Mesenchymal stem cell (in vitro differentiated cells and primary cell): ENCODE measurements at regions not wholly inside any gene's neighbourhood (a gene's known extent, or its start where the extent isn't known, plus 50 kb on each side); places are given as distances from the start of the nearest gene placed in this dataset.

Source experiments
- DNase-seq: peaks from one replicate; pipeline ENCODE4 v3.0.0-alpha.2; 2013
- H2AFZ ChIP-seq: one replicate; pipeline ENCODE4 v1.6.1; 2013; ENCODE audit warnings: low read depth, mild to moderate bottlenecking, control low read depth, inconsistent platforms, low read length, moderate library complexity
- H2AK5ac ChIP-seq: 2 replicates; pipeline ENCODE4 v1.6.1; 2013; ENCODE audit warnings: low read length, moderate library complexity, mild to moderate bottlenecking, inconsistent platforms; ENCODE audit not compliant: severe bottlenecking
- H2BK120ac ChIP-seq: one replicate; pipeline ENCODE4 v1.6.1; 2013; ENCODE audit warnings: low read depth, mild to moderate bottlenecking, inconsistent platforms, low read length, moderate library complexity
- H2BK12ac ChIP-seq, 2 experiments: one replicate each; pipeline ENCODE4 v1.6.1; 2013; ENCODE audit warnings: inconsistent platforms in 2 of 2, low read length in 2 of 2, mild to moderate bottlenecking in 2 of 2, moderate library complexity in 2 of 2, control low read depth in 1 of 2
- H2BK15ac ChIP-seq: one replicate; pipeline ENCODE4 v1.6.1; 2013; ENCODE audit warnings: mild to moderate bottlenecking, low read depth, inconsistent platforms; ENCODE audit not compliant: poor library complexity, severe bottlenecking
- H2BK5ac ChIP-seq: 2 replicates; pipeline ENCODE4 v1.6.1; 2013; ENCODE audit warnings: low read depth, mild to moderate bottlenecking, low read length, control low read depth, inconsistent platforms; ENCODE audit not compliant: poor library complexity, severe bottlenecking
- H3K14ac ChIP-seq, 2 experiments: one replicate each; pipeline ENCODE4 v1.6.1; 2013; ENCODE audit warnings: inconsistent platforms in 2 of 2, low read length in 2 of 2, control low read depth in 1 of 2, mild to moderate bottlenecking in 1 of 2, moderate library complexity in 1 of 2
- H3K18ac ChIP-seq, 2 experiments: one replicate each; pipeline ENCODE4 v1.6.1; 2013; ENCODE audit warnings: inconsistent platforms in 2 of 2, low read length in 2 of 2, control low read depth in 1 of 2, low read depth in 1 of 2, mild to moderate bottlenecking in 1 of 2
- H3K23ac ChIP-seq, 2 experiments: one replicate each; pipeline ENCODE4 v1.6.1; 2013; ENCODE audit warnings: inconsistent platforms in 2 of 2, low read length in 2 of 2, mild to moderate bottlenecking in 2 of 2, moderate library complexity in 2 of 2, control low read depth in 1 of 2
- H3K27ac ChIP-seq: 2 replicates; pipeline ENCODE4 v1.5.1; 2013; ENCODE audit warnings: mild to moderate bottlenecking, moderate library complexity, low read length, control low read depth, inconsistent platforms; ENCODE audit not compliant: poor library complexity, severe bottlenecking
- H3K27me3 ChIP-seq, 2 experiments: 2 replicates each; pipeline versions ENCODE4 v1.6.1 to v1.7.0; 2013; ENCODE audit warnings: low read length in 2 of 2, mild to moderate bottlenecking in 2 of 2, moderate library complexity in 2 of 2, control low read depth in 1 of 2, inconsistent platforms in 1 of 2; ENCODE audit not compliant: control insufficient read depth in 1 of 2, insufficient read depth in 1 of 2
- H3K36me3 ChIP-seq, 2 experiments: 2 replicates each; pipeline versions ENCODE4 v1.6.1 to v1.7.0; 2013; ENCODE audit warnings: low read length in 2 of 2, control low read depth in 1 of 2, inconsistent platforms in 1 of 2, low read depth in 1 of 2, mild to moderate bottlenecking in 1 of 2; ENCODE audit not compliant: insufficient read depth in 2 of 2, control insufficient read depth in 1 of 2
- H3K4ac ChIP-seq, 2 experiments: one replicate each; pipeline ENCODE4 v1.6.1; 2013; ENCODE audit warnings: inconsistent platforms in 2 of 2, low read length in 2 of 2, mild to moderate bottlenecking in 2 of 2, moderate library complexity in 2 of 2, control low read depth in 1 of 2, low read depth in 1 of 2
- H3K4me1 ChIP-seq: 2 replicates; pipeline ENCODE4 v1.6.1; 2013; ENCODE audit warnings: low read depth, low read length, control low read depth; ENCODE audit not compliant: control insufficient read depth, insufficient read depth
- H3K4me2 ChIP-seq: 2 replicates; pipeline ENCODE4 v1.6.1; 2013; ENCODE audit warnings: low read length, mild to moderate bottlenecking, inconsistent platforms; ENCODE audit not compliant: poor library complexity, severe bottlenecking
- H3K4me3 ChIP-seq, 2 experiments: 2 replicates each; pipeline versions ENCODE4 v1.5.1 to v1.7.0; 2013; ENCODE audit warnings: low read length in 2 of 2, mild to moderate bottlenecking in 2 of 2, control low read depth in 1 of 2, low read depth in 1 of 2; ENCODE audit not compliant: insufficient read depth in 1 of 2
- H3K79me1 ChIP-seq: replicated peaks from 2 replicates; pipeline ENCODE4 v1.6.1; 2013; ENCODE audit warnings: mild to moderate bottlenecking, control low read depth, low read length, inconsistent platforms; ENCODE audit not compliant: poor library complexity, severe bottlenecking
- H3K9ac ChIP-seq: 2 replicates; pipeline ENCODE4 v1.7.0; 2013; ENCODE audit warnings: mild to moderate bottlenecking, low read length, moderate library complexity
- H3K9me3 ChIP-seq: 2 replicates; pipeline ENCODE4 v1.7.0; 2013; ENCODE audit warnings: mild to moderate bottlenecking, low read length; ENCODE audit not compliant: control insufficient read depth
- H4K8ac ChIP-seq: one replicate; pipeline ENCODE4 v1.6.1; 2013; ENCODE audit warnings: inconsistent platforms, mild to moderate bottlenecking, low read length, moderate library complexity
- H4K91ac ChIP-seq: one replicate; pipeline ENCODE4 v1.6.1; 2013; ENCODE audit warnings: mild to moderate bottlenecking, low read length, inconsistent platforms
- WGBS: methylation state at CpG from one replicate; pipeline ENCODE4 v1.1.7; 2013; ENCODE audit warnings: mixed read lengths; 5-methylcytosine and 5-hydroxymethylcytosine counted together

DNA sequence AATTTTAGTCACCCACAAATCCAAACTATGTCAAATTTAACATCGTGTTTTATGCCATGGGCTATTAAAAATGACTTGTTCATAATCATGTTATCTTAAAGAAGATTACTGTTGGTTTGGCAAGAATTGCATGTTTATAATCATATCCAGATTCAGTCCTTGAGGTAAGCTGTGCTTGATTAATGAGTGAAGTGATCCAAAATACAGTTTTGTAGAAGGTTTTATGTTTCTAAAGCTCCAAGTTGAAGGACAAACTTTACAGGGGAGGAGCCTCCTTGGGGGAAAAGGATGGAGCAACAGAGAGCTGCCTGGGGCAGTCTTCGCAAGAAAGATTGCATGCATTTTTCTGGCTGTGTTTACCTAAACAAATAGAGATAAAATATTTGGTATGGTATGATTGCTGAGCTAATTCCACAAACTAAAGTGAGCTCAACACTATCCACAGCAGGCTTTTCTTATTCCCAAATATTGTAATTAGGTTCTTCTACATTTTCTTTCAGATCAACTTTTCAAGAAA lies 189.5 kb upstream of the TYRP1 start:
- Histone ChIP-seq H3K9me3 (peaks cover 8% of the 10 kb centered on the region), H2AFZ (no peak overlapping the region), H3K4me1 (no peaks in the 10 kb centered on the region), H2BK120ac (no peak overlapping the region), H2BK12ac (no peak overlapping the region), H2BK15ac (no peak overlapping the region), H3K23ac (no peak overlapping the region), H3K14ac (no peak overlapping the region), H3K9ac (no peak overlapping the region), H3K79me1 (no peaks in the 10 kb centered on the region), H3K27ac (no peak overlapping the region), H4K8ac (no peak overlapping the region), H3K4ac (no peak overlapping the region), H3K4me3 (no peak overlapping the region), H4K91ac (no peak overlapping the region), H2BK5ac (no peak overlapping the region), H3K4me2 (no peak overlapping the region), H3K18ac (no peak overlapping the region), H2AK5ac (no peak overlapping the region), H3K36me3 (no peaks in the 10 kb centered on the region), H3K27me3 (no peaks in the 10 kb centered on the region)
- peak; percentile 14 for DNase-seq
- no CpG with 5 or more reads among the region's 2 CpGs for WGBS

DNA sequence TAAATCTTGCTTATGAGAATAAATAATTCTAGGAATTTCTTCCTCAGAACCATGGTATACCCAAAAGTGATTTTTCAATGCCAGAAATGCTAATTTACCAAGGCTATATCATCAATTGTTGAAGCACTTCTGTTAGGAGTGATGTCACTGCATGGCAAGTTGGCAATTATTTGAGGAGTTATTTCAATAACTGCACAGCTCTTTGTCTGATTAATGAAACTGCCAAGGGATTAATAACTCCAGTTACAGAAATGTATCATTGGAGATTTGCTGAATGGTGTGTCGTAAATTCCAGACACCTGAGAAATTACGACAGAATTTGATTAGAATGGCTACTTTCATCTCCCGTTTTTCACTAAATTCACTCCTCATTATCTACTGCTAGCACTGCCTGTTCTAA lies 182.6 kb upstream of the TYRP1 start:
- H3K9ac ChIP-seq = no peak overlapping the region
- no peak overlapping the region for H2BK120ac ChIP-seq
- H2AK5ac ChIP-seq = no peak overlapping the region
- H4K91ac ChIP-seq = no peak overlapping the region
- H3K4ac ChIP-seq = no peak overlapping the region
- no peak overlapping the region for H4K8ac ChIP-seq
- no peak overlapping the region for H3K4me2 ChIP-seq
- H3K27ac ChIP-seq = no peak overlapping the region
- DNase-seq = no peak
- no peak overlapping the region for H2AFZ ChIP-seq
- H3K4me1 ChIP-seq = no peaks in the 10 kb centered on the region
- H3K9me3 ChIP-seq = peaks cover 3% of the 10 kb centered on the region
- H2BK5ac ChIP-seq = no peak overlapping the region
- H3K23ac ChIP-seq = no peak overlapping the region
- H3K27me3 ChIP-seq = no peaks in the 10 kb centered on the region
- H3K36me3 ChIP-seq = no peaks in the 10 kb centered on the region
- no peak overlapping the region for H2BK15ac ChIP-seq
- no peak overlapping the region for H2BK12ac ChIP-seq
- no peaks in the 10 kb centered on the region for H3K79me1 ChIP-seq
- no CpG with 5 or more reads among the region's 3 CpGs for WGBS
- no peak overlapping the region for H3K14ac ChIP-seq
- H3K18ac ChIP-seq = no peak overlapping the region
- H3K4me3 ChIP-seq = no peak overlapping the region

DNA sequence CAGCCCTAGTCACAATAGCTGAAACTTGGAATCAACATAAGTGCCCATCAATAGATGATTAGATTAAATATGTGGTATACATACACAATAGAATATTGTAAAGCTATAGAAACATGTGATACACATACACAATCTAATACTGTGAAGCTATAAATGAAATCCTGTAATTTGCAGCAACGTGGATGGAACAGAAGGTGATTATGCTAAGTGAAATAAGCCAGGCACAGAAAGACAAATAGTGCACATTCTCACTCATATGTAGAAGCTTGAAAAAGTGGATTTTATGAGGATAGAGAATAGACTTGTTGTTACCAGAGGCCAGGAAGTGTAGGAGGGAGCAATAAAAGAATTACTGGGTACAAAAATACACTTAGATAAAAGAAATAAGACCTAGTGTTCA lies 181.5 kb upstream of the TYRP1 start:
- no peak overlapping the region for H3K27ac ChIP-seq

DNA sequence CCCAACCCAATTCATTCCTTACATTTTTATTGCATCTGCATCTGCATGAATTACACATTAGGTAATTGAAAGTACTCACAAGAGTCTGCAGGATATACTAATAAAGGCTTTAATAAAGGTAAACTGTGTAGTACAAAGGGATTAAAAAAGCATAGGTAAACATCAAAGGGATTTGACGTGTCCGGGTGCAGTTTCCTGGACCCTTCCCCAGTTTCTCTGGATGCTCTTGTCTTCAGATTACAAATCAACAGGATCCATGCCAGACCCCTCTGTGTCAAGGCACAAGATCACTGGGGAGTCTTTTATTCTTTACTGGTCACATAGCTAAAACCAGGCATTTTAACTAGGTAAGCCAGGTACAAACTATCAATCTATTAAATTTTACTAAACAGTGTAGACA lies 177.2 kb upstream of the TYRP1 start:
- no peak overlapping the region for H4K8ac ChIP-seq
- no peak overlapping the region for H3K14ac ChIP-seq
- H2BK15ac ChIP-seq = no peak overlapping the region
- no peak overlapping the region for H3K18ac ChIP-seq
- H2BK12ac ChIP-seq = no peak overlapping the region
- WGBS = 35% methylated on average over 2 of the region's 2 CpGs
- no peaks in the 10 kb centered on the region for H3K4me1 ChIP-seq
- H4K91ac ChIP-seq = no peak overlapping the region
- no peaks in the 10 kb centered on the region for H3K9me3 ChIP-seq
- H3K9ac ChIP-seq = no peak overlapping the region
- H3K79me1 ChIP-seq = no peaks in the 10 kb centered on the region
- no peaks in the 10 kb centered on the region for H3K36me3 ChIP-seq
- no peak for DNase-seq
- no peak overlapping the region for H3K4me3 ChIP-seq
- no peak overlapping the region for H2AFZ ChIP-seq
- no peak overlapping the region for H2BK120ac ChIP-seq
- H2BK5ac ChIP-seq = no peak overlapping the region
- no peak overlapping the region for H3K4ac ChIP-seq
- H3K27ac ChIP-seq = no peak overlapping the region
- H3K23ac ChIP-seq = no peak overlapping the region
- H3K27me3 ChIP-seq = no peaks in the 10 kb centered on the region
- no peak overlapping the region for H3K4me2 ChIP-seq
- no peak overlapping the region for H2AK5ac ChIP-seq

More for the DNA sequence above, 181.5 kb upstream of the TYRP1 start:
- Histone ChIP-seq H3K14ac (no peak overlapping the region), H3K4me1 (no peaks in the 10 kb centered on the region), H2BK5ac (no peak overlapping the region), H3K36me3 (no peaks in the 10 kb centered on the region), H3K4ac (no peak overlapping the region), H2BK15ac (no peak overlapping the region), H3K9me3 (peaks cover 3% of the 10 kb centered on the region), H3K4me3 (no peak overlapping the region), H4K8ac (no peak overlapping the region), H3K9ac (no peak overlapping the region), H3K23ac (no peak overlapping the region), H3K27me3 (no peaks in the 10 kb centered on the region), H3K18ac (no peak overlapping the region), H3K79me1 (no peaks in the 10 kb centered on the region), H2AK5ac (no peak overlapping the region), H2AFZ (no peak overlapping the region), H2BK120ac (no peak overlapping the region), H2BK12ac (no peak overlapping the region), H3K4me2 (no peak overlapping the region), H4K91ac (no peak overlapping the region)
- DNase-seq = no peak
- 50% methylated on average over 1 of the region's 1 CpG for WGBS
